DOHH2 (cell line): ENCODE measurements at regions not wholly inside any gene's neighbourhood (a gene's known extent, or its start where the extent isn't known, plus 50 kb on each side); places are given as distances from the start of the nearest gene placed in this dataset.

Experiments
- H3F3A ChIP-seq: fragments of 200-600 bp; sonication (generic), shearing (Covaris generic); 2 replicates; pipeline ENCODE4 v1.6.0; 2016; ENCODE audit warnings: antibody characterized with exemption, mild to moderate bottlenecking; ENCODE audit not compliant: control insufficient read depth, insufficient read depth
- H3K27ac ChIP-seq: fragments of 200-600 bp; sonication (generic); 2 replicates; pipeline ENCODE4 v1.5.1; 2014; ENCODE audit warnings: low read depth, mild to moderate bottlenecking, low read length, moderate library complexity
- H3K27me3 ChIP-seq: fragments of 200-600 bp; sonication (generic); 2 replicates; pipeline ENCODE4 v1.6.1; 2014; ENCODE audit warnings: mild to moderate bottlenecking, low read length, mixed read lengths; ENCODE audit not compliant: control insufficient read depth
- H3K36me3 ChIP-seq: fragments of 200-600 bp; sonication (generic); 2 replicates; pipeline ENCODE4 v1.6.1; 2014; ENCODE audit warnings: mild to moderate bottlenecking, low read length, moderate library complexity, mixed read lengths; ENCODE audit not compliant: control insufficient read depth
- H3K4me1 ChIP-seq: fragments of 200-600 bp; sonication (generic); 2 replicates; pipeline ENCODE4 v1.6.1; 2014; ENCODE audit warnings: mild to moderate bottlenecking, low read length, mixed read lengths; ENCODE audit not compliant: control insufficient read depth
- H3K4me2 ChIP-seq: fragments of 200-600 bp; sonication (generic); 2 replicates; pipeline ENCODE4 v1.6.0; 2014; ENCODE audit warnings: mild to moderate bottlenecking, low read length, moderate library complexity
- H3K4me3 ChIP-seq: fragments of 200-600 bp; sonication (generic); 2 replicates; pipeline ENCODE4 v1.5.1; 2014; ENCODE audit warnings: mild to moderate bottlenecking, low read length, mixed read lengths
- H3K79me2 ChIP-seq: fragments of 200-600 bp; sonication (generic); 2 replicates; pipeline ENCODE4 v1.6.1; 2014; ENCODE audit warnings: mild to moderate bottlenecking, low read length, mixed read lengths; ENCODE audit not compliant: control insufficient read depth
- H3K9me2 ChIP-seq: fragments of 200-600 bp; sonication (generic); replicated peaks from 2 replicates; pipeline ENCODE4 v1.6.1; 2014; ENCODE audit warnings: mild to moderate bottlenecking, low read length, mixed read lengths; ENCODE audit not compliant: control insufficient read depth
- H3K9me3 ChIP-seq: fragments of 200-600 bp; sonication (generic); 2 replicates; pipeline ENCODE4 v1.6.1; 2014; ENCODE audit warnings: antibody characterized with exemption, low read length, mixed read lengths; ENCODE audit not compliant: control insufficient read depth, insufficient read depth
- H4K20me1 ChIP-seq: fragments of 200-600 bp; sonication (generic); 2 replicates; pipeline ENCODE4 v1.6.0; 2014; ENCODE audit warnings: low read depth, mild to moderate bottlenecking, antibody characterized with exemption, low read length, moderate library complexity; ENCODE audit not compliant: control insufficient read depth, insufficient read depth
- EZH2phosphoT487 ChIP-seq: fragments of 200-600 bp; sonication (generic); IDR thresholded peaks from 2 replicates; pipeline ENCODE4 v1.6.1; 2017; ENCODE audit warnings: borderline replicate concordance, mild to moderate bottlenecking, antibody characterized with exemption, low read length, moderate library complexity, mixed read lengths
- TF ChIP-seq, protein P1 (sequence below): fragments of 200-600 bp; sonication (generic); IDR thresholded peaks from one replicate; pipeline ENCODE4 v1.5.1; 2014; ENCODE audit warnings: antibody characterized with exemption, mild to moderate bottlenecking, low read depth, low read length; ENCODE audit not compliant: poor library complexity, severe bottlenecking

DNA sequence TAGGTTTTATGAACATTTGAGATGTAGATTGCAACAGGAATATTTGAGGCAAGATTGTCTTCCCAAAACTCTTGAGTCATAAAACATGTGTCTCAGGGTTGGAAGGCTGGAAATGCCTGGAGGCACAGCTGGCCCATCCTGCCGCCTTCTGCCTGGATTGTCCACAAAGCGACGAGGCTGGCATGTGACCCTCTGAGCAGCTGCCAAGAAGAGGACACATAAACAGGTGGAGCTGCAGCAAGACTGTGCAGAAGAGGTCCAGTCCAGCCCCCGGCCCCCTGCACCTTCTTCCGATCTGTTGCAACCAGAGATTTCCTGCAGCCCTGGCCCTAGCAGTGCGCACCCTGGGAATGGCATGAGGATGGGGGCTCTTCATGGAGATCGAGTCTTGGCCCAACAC lies 101.9 kb upstream of the BCOR start:
- H3K27me3 ChIP-seq: no peaks in the 10 kb centered on the region
- H3K27ac ChIP-seq: no peak overlapping the region
- H3K4me2 ChIP-seq: no peak overlapping the region
- H3K79me2 ChIP-seq: no peaks in the 10 kb centered on the region
- no peaks in the 10 kb centered on the region for H3K9me2 ChIP-seq
- H3K9me3 ChIP-seq: no peaks in the 10 kb centered on the region
- no peak overlapping the region for H3K4me3 ChIP-seq
- no peak for TF ChIP-seq EZH2phosphoT487
- TF ChIP-seq, protein P1, sequence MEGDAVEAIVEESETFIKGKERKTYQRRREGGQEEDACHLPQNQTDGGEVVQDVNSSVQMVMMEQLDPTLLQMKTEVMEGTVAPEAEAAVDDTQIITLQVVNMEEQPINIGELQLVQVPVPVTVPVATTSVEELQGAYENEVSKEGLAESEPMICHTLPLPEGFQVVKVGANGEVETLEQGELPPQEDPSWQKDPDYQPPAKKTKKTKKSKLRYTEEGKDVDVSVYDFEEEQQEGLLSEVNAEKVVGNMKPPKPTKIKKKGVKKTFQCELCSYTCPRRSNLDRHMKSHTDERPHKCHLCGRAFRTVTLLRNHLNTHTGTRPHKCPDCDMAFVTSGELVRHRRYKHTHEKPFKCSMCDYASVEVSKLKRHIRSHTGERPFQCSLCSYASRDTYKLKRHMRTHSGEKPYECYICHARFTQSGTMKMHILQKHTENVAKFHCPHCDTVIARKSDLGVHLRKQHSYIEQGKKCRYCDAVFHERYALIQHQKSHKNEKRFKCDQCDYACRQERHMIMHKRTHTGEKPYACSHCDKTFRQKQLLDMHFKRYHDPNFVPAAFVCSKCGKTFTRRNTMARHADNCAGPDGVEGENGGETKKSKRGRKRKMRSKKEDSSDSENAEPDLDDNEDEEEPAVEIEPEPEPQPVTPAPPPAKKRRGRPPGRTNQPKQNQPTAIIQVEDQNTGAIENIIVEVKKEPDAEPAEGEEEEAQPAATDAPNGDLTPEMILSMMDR: no peak
- H4K20me1 ChIP-seq: no peaks in the 10 kb centered on the region
- no peaks in the 10 kb centered on the region for H3K36me3 ChIP-seq
- no peaks in the 10 kb centered on the region for H3F3A ChIP-seq
- H3K4me1 ChIP-seq: peaks cover 13% of the 10 kb centered on the region

DNA sequence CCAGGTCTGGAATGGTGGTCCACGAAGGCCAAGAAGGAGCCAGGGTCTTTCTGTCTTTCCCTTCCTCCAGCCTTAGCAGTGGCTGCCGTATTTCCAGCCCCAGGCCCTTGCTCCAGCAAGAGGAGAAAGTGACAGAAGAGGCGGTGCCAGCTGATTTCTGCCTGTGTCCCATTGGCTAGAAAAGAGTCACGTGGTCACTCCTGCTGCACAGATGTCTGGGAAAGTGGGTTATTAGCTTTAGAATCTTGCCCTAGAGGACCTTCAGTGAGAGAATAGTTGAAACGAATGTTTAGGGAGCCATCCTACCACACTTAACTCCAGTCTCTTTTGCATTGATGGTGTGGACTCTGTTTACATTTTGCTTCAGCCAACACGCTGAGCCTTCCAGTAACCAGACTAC lies 99.3 kb upstream of the BCOR start:
- H3K36me3 ChIP-seq: no peaks in the 10 kb centered on the region
- no peaks in the 10 kb centered on the region for H3K27me3 ChIP-seq
- no peaks in the 10 kb centered on the region for H3K9me2 ChIP-seq
- peaks cover 8% of the 10 kb centered on the region for H3K4me1 ChIP-seq
- H3K9me3 ChIP-seq: no peaks in the 10 kb centered on the region
- H3K79me2 ChIP-seq: no peaks in the 10 kb centered on the region
- TF ChIP-seq EZH2phosphoT487: no peak
- TF ChIP-seq, protein P1: no peak
- no peak overlapping the region for H3K4me3 ChIP-seq
- H3K27ac ChIP-seq: no peak overlapping the region
- no peaks in the 10 kb centered on the region for H4K20me1 ChIP-seq
- no peak overlapping the region for H3K4me2 ChIP-seq
- H3F3A ChIP-seq: no peaks in the 10 kb centered on the region

- H4K20me1 ChIP-seq: no peaks in the 10 kb centered on the region
- no peak for TF ChIP-seq EZH2phosphoT487
- TF ChIP-seq, protein P1: no peak
- no peaks in the 10 kb centered on the region for H3F3A ChIP-seq
- no peaks in the 10 kb centered on the region for H3K9me3 ChIP-seq
- H3K27me3 ChIP-seq: no peaks in the 10 kb centered on the region
- no peaks in the 10 kb centered on the region for H3K9me2 ChIP-seq
- H3K36me3 ChIP-seq: no peaks in the 10 kb centered on the region
- H3K27ac ChIP-seq: no peak overlapping the region
- H3K4me3 ChIP-seq: no peak overlapping the region
- H3K4me2 ChIP-seq: no peak overlapping the region
- no peaks in the 10 kb centered on the region for H3K79me2 ChIP-seq
- H3K4me1 ChIP-seq: no peaks in the 10 kb centered on the region
Observed at GRCh38 chrX:40195368-40195767, 97.6 kb upstream of the BCOR start.

DNA sequence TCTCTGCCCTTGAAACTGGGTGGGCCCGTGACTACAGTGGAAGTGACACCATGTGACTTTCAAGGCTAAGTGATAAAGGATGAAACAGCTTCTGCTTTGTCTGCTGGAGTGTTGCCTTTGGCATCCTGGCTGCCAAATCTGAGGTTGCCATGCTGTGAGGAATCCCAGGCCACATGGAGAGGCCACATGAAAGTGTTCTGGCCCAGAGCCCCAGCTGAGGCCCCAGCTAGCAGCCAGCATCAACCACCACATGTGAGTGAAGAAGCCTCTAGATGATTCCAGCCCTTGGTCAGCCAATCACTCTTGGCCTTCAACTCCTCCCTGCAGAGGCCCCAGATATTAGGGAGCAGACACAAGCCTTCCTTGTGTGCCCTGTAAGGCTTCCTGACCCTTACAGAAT lies 94.4 kb upstream of the BCOR start:
- H3F3A ChIP-seq: no peaks in the 10 kb centered on the region
- no peaks in the 10 kb centered on the region for H3K4me1 ChIP-seq
- no peaks in the 10 kb centered on the region for H3K27me3 ChIP-seq
- no peaks in the 10 kb centered on the region for H4K20me1 ChIP-seq
- no peaks in the 10 kb centered on the region for H3K9me2 ChIP-seq
- H3K36me3 ChIP-seq: no peaks in the 10 kb centered on the region
- H3K27ac ChIP-seq: no peak overlapping the region
- H3K4me3 ChIP-seq: no peak overlapping the region
- no peaks in the 10 kb centered on the region for H3K79me2 ChIP-seq
- H3K4me2 ChIP-seq: no peak overlapping the region
- H3K9me3 ChIP-seq: no peaks in the 10 kb centered on the region
- TF ChIP-seq, protein P1: no peak
- no peak for TF ChIP-seq EZH2phosphoT487
